T-helper 2 cell (primary cell): ENCODE measurements at regions not wholly inside any gene's neighbourhood (a gene's known extent, or its start where the extent isn't known, plus 50 kb on each side); places are given as distances from the start of the nearest gene placed in this dataset.
"Not testable (repeated sequence)": the region's sequence is repeated elsewhere in the genome, so short reads cannot be mapped to it uniquely, and the experiment has no call there.

Experiments used
- DNase-seq, 5 experiments: peaks; one replicate each; pipeline versions ENCODE4 v3.0.0 to v3.0.0-alpha.2; 2012 to 2022

- DNase-seq = no peak
Observed at GRCh38 chr14:66295386-66295785, 190.8 kb upstream of the CCDC196 start.

DNA sequence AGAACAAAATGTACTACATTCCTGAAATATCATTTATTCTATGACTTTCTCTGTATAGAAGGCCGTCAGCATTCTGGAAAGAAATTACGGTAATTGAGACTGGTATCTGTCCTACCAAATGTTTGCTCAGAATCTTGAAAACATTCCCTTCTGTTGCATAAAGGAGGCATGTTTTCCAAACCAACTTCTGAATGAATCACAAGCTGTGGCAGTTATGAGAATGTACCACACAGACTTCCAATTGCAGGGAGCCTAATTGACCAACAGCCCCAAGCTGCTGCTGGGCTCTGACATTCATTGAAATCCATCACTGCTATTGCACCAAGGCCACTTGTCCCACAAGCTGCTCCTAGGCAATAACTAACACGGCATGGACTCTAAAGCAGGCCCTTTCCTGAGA is 185.3 kb upstream of the CCDC196 start:
- DNase-seq = no peak

DNA sequence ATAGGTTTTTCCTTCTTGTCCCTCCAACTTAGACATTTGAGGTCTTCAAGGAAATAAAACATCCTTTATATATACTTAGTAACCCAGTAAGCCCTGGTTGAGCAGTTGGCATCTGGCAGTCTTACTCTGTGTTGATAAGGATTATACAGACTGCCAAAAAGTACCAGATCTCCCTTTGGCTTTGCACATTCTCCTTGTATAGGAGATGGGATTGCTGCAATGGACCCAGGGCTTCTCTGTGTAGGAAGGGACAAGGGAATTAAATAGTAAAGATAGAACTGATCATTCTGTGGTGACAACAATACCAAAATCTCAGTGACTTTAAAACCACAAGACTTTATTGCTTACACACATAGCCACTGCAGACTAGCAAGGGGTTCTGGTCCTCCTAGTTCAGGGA is 180.1 kb upstream of the CCDC196 start:
- no peak for DNase-seq

- no peak for DNase-seq
Observed at GRCh38 chr14:66311058-66311457, 175.1 kb upstream of the CCDC196 start.

DNA sequence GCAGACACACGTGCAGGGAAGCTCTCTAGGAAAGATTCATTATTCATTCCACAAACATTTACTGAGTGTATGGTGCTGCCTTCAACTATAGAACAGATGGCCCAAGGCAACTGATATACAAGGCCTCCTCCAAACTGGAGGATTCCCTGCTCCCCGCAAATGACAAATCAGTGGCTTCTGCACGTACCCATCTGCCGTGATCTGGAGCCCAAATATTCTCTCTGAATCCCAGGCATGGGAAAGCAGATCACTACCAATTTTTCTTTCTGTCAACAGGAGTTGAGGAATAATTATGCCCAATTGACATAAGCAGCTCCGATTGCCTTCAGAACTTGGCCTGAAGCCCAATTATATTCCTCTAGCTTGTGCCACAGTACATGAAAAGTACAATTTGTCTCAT is 174.2 kb upstream of the CCDC196 start:
- DNase-seq = no peak

GRCh38 chr14:66312451-66312850 is 173.7 kb upstream of the CCDC196 start:
- DNase-seq = no peak

GRCh38 chr14:66315098-66315497 is 171.1 kb upstream of the CCDC196 start:
- DNase-seq = no peak

DNA sequence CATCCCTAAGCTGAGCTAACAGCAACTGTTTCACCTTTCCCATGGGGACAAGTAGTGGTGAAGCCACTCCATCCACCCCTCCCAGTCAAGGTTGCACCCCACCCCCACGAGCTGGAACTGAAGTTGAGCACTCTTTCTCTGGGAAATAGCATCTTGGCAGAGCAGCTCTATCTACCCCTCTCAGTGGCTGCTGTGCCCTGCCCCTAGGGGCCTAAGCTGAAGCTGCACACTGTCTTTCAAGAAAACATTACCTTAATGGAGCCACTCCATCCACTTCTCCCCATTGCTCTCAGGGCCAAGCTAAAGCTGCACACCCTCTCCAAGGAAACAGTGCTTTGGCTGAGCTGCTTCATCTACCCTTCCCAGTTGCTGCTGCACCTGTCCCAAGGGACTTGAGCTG is 170.6 kb upstream of the CCDC196 start:
- DNase-seq = no peak

DNA sequence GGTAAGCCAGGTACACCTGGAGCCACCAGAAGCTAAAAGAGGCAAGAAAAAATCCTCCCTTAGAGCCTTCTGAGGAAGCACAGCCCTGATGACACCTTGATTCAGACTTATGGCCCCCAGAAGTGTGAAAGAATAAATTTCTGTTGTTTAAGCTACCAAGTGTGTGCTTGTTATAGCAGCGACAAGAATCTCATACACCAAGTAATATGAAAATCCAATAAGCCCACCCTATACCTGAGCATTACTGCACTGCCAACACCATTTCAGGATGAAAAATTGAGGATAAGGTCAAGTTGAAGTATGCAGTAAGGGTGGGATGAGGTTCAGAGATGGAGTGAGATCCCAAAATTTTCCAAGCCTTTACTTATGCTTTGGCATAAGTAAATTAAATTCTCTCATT is 163.6 kb upstream of the CCDC196 start:
- no peak for DNase-seq

DNA sequence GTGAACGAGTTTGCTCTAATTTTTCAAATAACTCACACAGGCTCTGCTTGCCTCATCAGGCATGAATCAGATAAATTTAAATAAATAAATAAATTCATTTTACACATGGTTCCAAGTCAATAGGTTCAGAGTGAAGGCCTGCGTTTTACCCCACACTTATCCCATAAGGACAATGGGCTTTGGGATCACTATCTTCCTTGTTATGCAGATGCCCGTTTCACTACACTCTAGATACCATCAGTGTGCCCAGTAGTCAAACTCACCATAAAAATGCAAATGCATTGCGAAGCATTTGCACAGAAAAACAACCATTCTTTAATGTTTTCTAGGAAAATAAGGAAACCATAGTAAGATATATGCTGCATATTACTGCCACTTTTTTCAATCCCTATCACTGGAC is 155.9 kb upstream of the CCDC196 start:
- DNase-seq = no peak

DNA sequence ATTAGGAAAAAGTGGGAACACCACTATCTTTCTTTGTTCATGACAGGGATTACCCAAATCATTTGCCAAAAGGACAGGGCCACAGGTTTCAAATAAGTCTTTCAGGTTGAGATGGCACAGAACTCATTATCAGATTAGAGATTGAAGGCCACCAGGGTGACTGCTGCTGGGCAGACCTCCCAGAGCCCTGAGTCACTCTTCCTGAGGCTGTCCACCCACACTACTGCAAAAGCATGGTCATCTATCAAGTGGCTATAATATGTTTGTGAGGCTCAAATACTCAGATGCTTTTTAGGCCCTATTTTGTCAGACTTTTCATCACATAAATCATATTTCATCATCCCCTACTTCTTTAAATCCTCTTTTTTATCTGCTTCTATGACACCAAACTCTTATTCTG is 155.3 kb upstream of the CCDC196 start:
- DNase-seq = no peak

- DNase-seq = not testable (repeated sequence)
Observed at GRCh38 chr14:66333293-66333692, 152.9 kb upstream of the CCDC196 start.

- DNase-seq = no peak
Observed at GRCh38 chr14:66341239-66341638, 144.9 kb upstream of the CCDC196 start.

GRCh38 chr14:66345986-66346385 is 140.2 kb upstream of the CCDC196 start:
- DNase-seq = no peak

DNA sequence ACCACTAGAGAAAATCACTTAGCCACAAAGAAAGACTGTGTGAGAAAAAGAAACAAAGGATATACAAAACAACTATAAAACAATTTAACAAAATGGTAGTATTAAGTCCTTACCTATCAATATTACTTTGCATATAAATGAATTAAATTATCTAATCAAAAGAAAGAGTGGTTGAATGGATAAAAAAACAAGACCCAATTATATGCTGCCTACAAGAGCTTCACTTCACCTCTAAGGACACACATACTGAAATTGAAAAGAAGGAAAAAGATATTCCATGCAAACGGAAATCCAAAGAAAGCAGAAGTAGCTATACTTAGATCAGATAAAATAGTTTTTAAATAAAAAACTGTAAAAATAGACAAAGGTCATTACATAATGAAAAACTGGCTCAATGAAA is 134.9 kb upstream of the CCDC196 start:
- DNase-seq = no peak

DNA sequence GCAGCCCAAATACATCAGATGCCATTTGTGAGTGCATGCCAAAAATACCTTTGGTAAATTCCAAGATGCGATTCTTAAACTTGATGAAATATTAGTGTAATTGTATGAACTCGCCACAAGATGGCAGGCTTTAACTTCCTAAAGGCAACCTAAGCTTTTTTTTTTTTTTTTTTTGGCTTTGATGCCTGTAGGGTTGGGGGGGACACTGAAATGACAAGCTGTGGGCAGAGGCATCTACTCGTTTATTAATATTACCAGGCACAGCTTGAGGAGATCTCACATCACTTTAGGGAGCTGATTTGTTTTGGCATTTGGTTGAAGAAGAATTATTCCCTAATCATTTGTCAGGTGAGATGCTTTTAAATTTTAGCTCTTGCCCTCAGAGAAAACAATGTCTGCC is 126.7 kb upstream of the CCDC196 start:
- peak in 2 of 5 experiments; percentile 16 to 63 for DNase-seq

- DNase-seq = no peak
Observed at GRCh38 chr14:66360366-66360926, 125.7 kb upstream of the CCDC196 start.

DNA sequence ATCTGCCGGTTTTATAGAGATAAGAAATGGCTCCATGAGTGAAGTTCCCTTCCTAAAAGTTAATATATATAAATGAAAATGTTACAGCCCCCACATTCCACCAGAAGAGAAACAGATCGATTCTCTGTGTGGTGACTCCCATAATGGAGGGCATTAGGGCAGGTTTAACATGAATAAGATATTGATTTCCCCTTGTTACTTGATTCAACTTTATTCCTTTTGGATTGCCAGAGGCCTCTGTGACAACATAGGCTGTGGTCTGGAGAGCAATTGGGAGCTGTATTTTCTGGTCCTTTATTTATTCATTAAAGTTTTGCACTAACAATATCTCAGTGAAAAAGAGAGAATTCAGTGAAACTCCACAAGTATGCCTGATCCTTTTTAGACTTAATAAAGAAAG is 125.2 kb upstream of the CCDC196 start:
- no peak for DNase-seq

DNA sequence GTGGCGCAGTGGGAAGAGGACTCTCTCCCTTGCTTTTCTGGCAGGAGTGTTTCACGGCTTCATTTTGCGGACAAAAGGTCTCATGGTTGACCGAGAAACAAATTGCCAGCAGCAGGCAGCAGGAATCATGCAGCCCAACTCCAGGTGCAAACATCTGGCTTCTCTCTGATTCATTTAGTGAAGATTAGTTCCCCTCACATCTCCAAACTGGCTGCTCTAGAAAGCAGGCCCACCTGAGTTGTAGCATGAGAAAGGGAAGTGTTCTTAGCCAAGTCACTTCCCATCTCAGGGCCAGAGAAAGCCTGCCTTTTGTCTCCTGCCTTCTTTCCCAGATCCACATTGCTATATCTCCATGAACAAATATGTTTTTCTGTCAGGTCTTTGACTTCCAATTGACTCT is 120.8 kb upstream of the CCDC196 start:
- no peak for DNase-seq

DNA sequence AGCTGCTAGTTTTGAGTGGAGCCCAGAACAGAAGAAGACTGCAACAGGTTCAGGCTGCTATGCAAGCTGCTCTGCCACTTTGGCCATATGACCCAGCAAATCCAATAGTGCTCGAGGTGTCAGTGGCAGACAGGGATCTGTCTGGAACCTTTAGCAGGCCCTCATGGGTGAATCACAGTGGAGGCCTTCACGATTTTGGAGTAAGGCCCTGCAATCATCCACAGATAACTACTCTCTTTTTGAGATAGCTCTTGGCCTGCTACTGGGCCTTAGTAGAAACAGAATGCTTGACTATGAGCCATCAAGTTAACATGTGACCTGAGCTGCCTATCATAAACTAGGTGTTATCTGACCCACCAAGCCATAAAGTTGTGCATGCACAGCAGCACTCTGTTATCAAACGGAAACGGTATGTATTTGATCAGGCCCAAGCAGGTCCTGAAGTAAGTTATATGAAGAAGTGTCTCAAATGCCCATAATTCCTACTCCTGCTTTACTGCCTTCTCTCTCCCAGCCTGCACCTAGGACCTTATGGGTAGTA is 116.9 kb upstream of the CCDC196 start:
- DNase-seq = no peak

DNA sequence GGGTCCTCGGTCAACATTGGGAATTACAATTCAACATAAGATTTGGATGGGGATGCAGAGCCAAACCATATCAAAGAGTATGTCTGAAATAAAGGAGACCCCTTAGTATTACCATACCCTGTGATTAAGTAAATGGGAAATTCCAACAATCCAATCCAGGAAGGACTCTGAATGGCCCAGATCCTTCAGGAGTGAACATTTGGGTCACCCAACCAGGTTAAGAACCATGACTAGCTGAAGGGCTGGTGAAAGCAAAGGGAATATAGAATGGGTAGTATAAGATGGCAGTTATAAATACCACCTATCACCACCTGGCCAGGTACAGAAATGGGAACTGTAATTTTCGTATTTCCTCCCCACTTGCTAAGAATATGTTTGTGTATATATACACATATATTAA is 114.4 kb upstream of the CCDC196 start:
- DNase-seq = no peak

GRCh38 chr14:66375046-66375964 is 110.9 kb upstream of the CCDC196 start:
- DNase-seq = no peak

GRCh38 chr14:66377574-66377973 is 108.6 kb upstream of the CCDC196 start:
- no peak for DNase-seq
